ENCODE measurements at regions not wholly inside any gene's neighbourhood (a gene's known extent, or its start where the extent isn't known, plus 50 kb on each side); places are given as distances from the start of the nearest gene placed in this dataset.

GRCh38 chr14:106843951-106844483 lies 1317.6 kb downstream of the TMEM121 start:
- no peak for DNase-seq (ENCODE audit: low read depth)

GRCh38 chr14:106844608-106845285 lies 1318.4 kb downstream of the TMEM121 start:
- DNase-seq (ENCODE audit: low read depth) = no peak
- no peak for TF ChIP-seq CTCF (IDR thresholded peaks at IDR 0.05; ENCODE audit: insufficient read depth, low read length, poor library complexity, severe bottlenecking)
- Histone ChIP-seq H3K4me3 (ENCODE audit: low read depth, low read length) (peak overlapping the region; percentile 43), H3K36me3 (ENCODE audit: control insufficient read depth, insufficient read depth, low read length) (no peaks in the 10 kb centered on the region), H3K27me3 (ENCODE audit: control insufficient read depth, insufficient read depth, low read length) (no peaks in the 10 kb centered on the region)

More at GRCh38 chr14:106843951-106844483, 1317.6 kb downstream of the TMEM121 start:
- peak overlapping the region; percentile 43 for H3K4me3 ChIP-seq (ENCODE audit: low read depth, low read length)
- no peaks in the 10 kb centered on the region for H3K27me3 ChIP-seq (ENCODE audit: control insufficient read depth, insufficient read depth, low read length)
- no peaks in the 10 kb centered on the region for H3K36me3 ChIP-seq (ENCODE audit: control insufficient read depth, insufficient read depth, low read length)
- no peak for TF ChIP-seq CTCF (IDR thresholded peaks at IDR 0.05; ENCODE audit: insufficient read depth, low read length, poor library complexity, severe bottlenecking)

- Histone ChIP-seq H3K4me3 (ENCODE audit: low read depth, low read length) (peak overlapping the region; percentile 43), H3K36me3 (ENCODE audit: control insufficient read depth, insufficient read depth, low read length) (no peaks in the 10 kb centered on the region), H3K27me3 (ENCODE audit: control insufficient read depth, insufficient read depth, low read length) (no peaks in the 10 kb centered on the region)
- DNase-seq (ENCODE audit: low read depth) = peak; percentile 79
- no peak for TF ChIP-seq CTCF (IDR thresholded peaks at IDR 0.05; ENCODE audit: insufficient read depth, low read length, poor library complexity, severe bottlenecking)
Observed at GRCh38 chr14:106845286-106846087, 1319.1 kb downstream of the TMEM121 start.

- DNase-seq (ENCODE audit: low read depth) = no peak
- Histone ChIP-seq H3K36me3 (ENCODE audit: control insufficient read depth, insufficient read depth, low read length) (no peaks in the 10 kb centered on the region), H3K4me3 (ENCODE audit: low read depth, low read length) (peak overlapping the region; percentile 12), H3K27me3 (ENCODE audit: control insufficient read depth, insufficient read depth, low read length) (no peaks in the 10 kb centered on the region)
- no peak for TF ChIP-seq CTCF (IDR thresholded peaks at IDR 0.05; ENCODE audit: insufficient read depth, low read length, poor library complexity, severe bottlenecking)
Observed at GRCh38 chr14:106846218-106846617, 1319.8 kb downstream of the TMEM121 start.

GRCh38 chr14:106848330-106849121 lies 1322.1 kb downstream of the TMEM121 start:
- TF ChIP-seq CTCF (IDR thresholded peaks at IDR 0.05; ENCODE audit: insufficient read depth, low read length, poor library complexity, severe bottlenecking) = peak; percentile 46
- Histone ChIP-seq H3K36me3 (ENCODE audit: control insufficient read depth, insufficient read depth, low read length) (no peaks in the 10 kb centered on the region), H3K4me3 (ENCODE audit: low read depth, low read length) (no peak overlapping the region), H3K27me3 (ENCODE audit: control insufficient read depth, insufficient read depth, low read length) (no peaks in the 10 kb centered on the region)
- peak; percentile 57 for DNase-seq (ENCODE audit: low read depth)
